ENCODE measurements at regions not wholly inside any gene's neighbourhood (a gene's known extent, or its start where the extent isn't known, plus 50 kb on each side); places are given as distances from the start of the nearest gene placed in this dataset.
A peak's percentile ranks its signal among the peaks of the same experiment; 100 is the strongest.

- DNase-seq (no peak), ATAC-seq (no peak)
- TF ChIP-seq, protein P1, sequence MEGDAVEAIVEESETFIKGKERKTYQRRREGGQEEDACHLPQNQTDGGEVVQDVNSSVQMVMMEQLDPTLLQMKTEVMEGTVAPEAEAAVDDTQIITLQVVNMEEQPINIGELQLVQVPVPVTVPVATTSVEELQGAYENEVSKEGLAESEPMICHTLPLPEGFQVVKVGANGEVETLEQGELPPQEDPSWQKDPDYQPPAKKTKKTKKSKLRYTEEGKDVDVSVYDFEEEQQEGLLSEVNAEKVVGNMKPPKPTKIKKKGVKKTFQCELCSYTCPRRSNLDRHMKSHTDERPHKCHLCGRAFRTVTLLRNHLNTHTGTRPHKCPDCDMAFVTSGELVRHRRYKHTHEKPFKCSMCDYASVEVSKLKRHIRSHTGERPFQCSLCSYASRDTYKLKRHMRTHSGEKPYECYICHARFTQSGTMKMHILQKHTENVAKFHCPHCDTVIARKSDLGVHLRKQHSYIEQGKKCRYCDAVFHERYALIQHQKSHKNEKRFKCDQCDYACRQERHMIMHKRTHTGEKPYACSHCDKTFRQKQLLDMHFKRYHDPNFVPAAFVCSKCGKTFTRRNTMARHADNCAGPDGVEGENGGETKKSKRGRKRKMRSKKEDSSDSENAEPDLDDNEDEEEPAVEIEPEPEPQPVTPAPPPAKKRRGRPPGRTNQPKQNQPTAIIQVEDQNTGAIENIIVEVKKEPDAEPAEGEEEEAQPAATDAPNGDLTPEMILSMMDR (IDR thresholded peaks at IDR 0.05): no peak
- Histone ChIP-seq H3K4me1 (peaks cover 0 to 5% of the 10 kb centered on the region in 2 donors), H3K36me3 (no peaks in the 10 kb centered on the region), H3K4me3 (no peak overlapping the region), H3K27ac (no peak overlapping the region), H3K27me3 (no peaks in the 10 kb centered on the region), H3K9me3 (no peaks in the 10 kb centered on the region)
- intact Hi-C loops (cut with DNase I): no loop called here
Observed at GRCh38 chr6:100181309-100181708, 187.3 kb upstream of the MCHR2 start.

GRCh38 chr6:100179576-100179975, 185.6 kb upstream of the MCHR2 start:
- no peak overlapping the region for H3K27ac ChIP-seq
- ATAC-seq: no peak
- TF ChIP-seq, protein P1 (IDR thresholded peaks at IDR 0.05): no peak
- H3K4me3 ChIP-seq: no peak overlapping the region
- H3K36me3 ChIP-seq: no peaks in the 10 kb centered on the region
- H3K4me1 ChIP-seq: peaks cover 0 to 12% of the 10 kb centered on the region in 2 donors
- no peaks in the 10 kb centered on the region for H3K9me3 ChIP-seq
- intact Hi-C loops (cut with DNase I): no loop called here
- H3K27me3 ChIP-seq: no peaks in the 10 kb centered on the region
- no peak for DNase-seq

- no peaks in the 10 kb centered on the region for H3K27me3 ChIP-seq
- peaks cover 0 to 12% of the 10 kb centered on the region in 2 donors for H3K4me1 ChIP-seq
- TF ChIP-seq, protein P1 (IDR thresholded peaks at IDR 0.05): no peak
- H3K27ac ChIP-seq: no peak overlapping the region
- peak; percentile 46 for ATAC-seq
- H3K36me3 ChIP-seq: no peaks in the 10 kb centered on the region
- no peaks in the 10 kb centered on the region for H3K9me3 ChIP-seq
- intact Hi-C loops (cut with DNase I): no loop called here
- H3K4me3 ChIP-seq: no peak overlapping the region
- DNase-seq: no peak
Observed at GRCh38 chr6:100177956-100178355, 183.9 kb upstream of the MCHR2 start.

DNA sequence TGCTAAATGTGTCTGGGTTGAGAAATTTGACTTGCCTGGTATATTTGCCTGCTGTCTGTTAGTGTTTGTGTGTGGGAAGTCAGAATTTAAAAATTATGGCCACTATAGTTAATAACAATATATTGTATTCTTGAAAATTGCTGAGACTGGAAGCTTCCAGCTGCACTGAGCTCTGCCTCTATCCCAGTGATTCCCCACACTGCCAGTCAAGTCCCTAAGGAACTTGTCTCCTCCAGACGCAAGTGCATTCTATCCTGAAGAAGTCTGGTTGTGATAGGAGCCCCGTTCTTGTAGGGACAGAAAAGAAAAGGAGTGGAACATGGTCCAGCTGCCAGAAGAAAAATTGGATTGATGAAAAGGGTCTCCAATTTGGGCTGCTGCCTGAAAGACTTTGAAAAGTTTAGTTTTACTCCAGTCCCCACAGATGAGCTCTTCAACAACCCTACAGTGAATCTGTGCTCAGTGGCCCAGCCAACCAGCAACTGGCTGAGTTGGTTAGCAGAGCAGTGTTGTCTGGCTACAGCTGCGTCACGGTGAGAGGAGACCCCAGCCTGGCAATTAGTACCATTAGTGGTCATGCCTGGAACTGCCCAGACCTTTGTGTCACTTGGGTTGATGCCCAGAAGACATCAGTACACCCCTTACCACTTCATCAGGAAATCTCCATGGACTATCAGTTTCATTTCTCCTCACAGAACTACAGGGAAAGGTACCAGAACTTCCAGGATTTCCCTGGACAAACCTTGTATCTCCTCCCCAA, 183.1 kb upstream of the MCHR2 start:
- no peak overlapping the region for H3K4me3 ChIP-seq
- no peaks in the 10 kb centered on the region for H3K27me3 ChIP-seq
- TF ChIP-seq, protein P1 (IDR thresholded peaks at IDR 0.05): no peak
- peaks cover 0 to 12% of the 10 kb centered on the region in 2 donors for H3K4me1 ChIP-seq
- ATAC-seq (peak; percentile 9), DNase-seq (no peak)
- intact Hi-C loops (cut with DNase I): no loop called here
- H3K27ac ChIP-seq: peak overlapping the region in 1 of 2 donors; percentile 62
- H3K36me3 ChIP-seq: no peaks in the 10 kb centered on the region
- H3K9me3 ChIP-seq: no peaks in the 10 kb centered on the region

- Histone ChIP-seq H3K27me3 (no peaks in the 10 kb centered on the region), H3K27ac (peak overlapping the region; percentile 28 to 62), H3K4me3 (no peak overlapping the region), H3K36me3 (no peaks in the 10 kb centered on the region), H3K4me1 (peaks cover 0 to 12% of the 10 kb centered on the region in 2 donors), H3K9me3 (no peaks in the 10 kb centered on the region)
- ATAC-seq (peak; percentile 65), DNase-seq (peak in 1 of 4 donors; percentile 26)
- intact Hi-C loops (cut with DNase I): no loop called here
- TF ChIP-seq, protein P1 (IDR thresholded peaks at IDR 0.05): peak in 1 of 2 donors; percentile 30
Observed at GRCh38 chr6:100176311-100176950, 182.4 kb upstream of the MCHR2 start.

Data from left lung (tissue), 4 donors.